SK-N-MC (cell line): ENCODE measurements at regions not wholly inside any gene's neighbourhood (a gene's known extent, or its start where the extent isn't known, plus 50 kb on each side); places are given as distances from the start of the nearest gene placed in this dataset.
"Not testable (repeated sequence)": the region's sequence is repeated elsewhere in the genome, so short reads cannot be mapped to it uniquely, and the experiment has no call there.

Experiments
- DNase-seq: peaks from one replicate; pipeline ENCODE4 v3.0.0-alpha.2; 2011; ENCODE audit warnings: low read depth, low spot score
- H3K27ac ChIP-seq: fragments of 200-600 bp; sonication (generic); 2 replicates; pipeline ENCODE4 v1.5.1; 2016; ENCODE audit warnings: mixed run types
- H3K36me3 ChIP-seq: fragments of 200-600 bp; sonication (generic); 2 replicates; pipeline ENCODE4 v1.6.1; 2017; ENCODE audit warnings: antibody characterized with exemption, low read length, mixed read lengths; ENCODE audit not compliant: insufficient read depth
- H3K4me3 ChIP-seq: fragments of 200-600 bp; sonication (generic); 2 replicates; pipeline ENCODE4 v1.5.1; 2016
- H3K9ac ChIP-seq: fragments of 200-600 bp; sonication (generic); 2 replicates; pipeline ENCODE4 v1.8.0; 2017; ENCODE audit warnings: mixed run types, mixed read lengths; ENCODE audit not compliant: insufficient read length
- H3K9me3 ChIP-seq: fragments of 200-600 bp; sonication (generic); 2 replicates; pipeline ENCODE4 v1.6.1; 2017; ENCODE audit warnings: low read depth, mild to moderate bottlenecking, antibody characterized with exemption, low read length, moderate library complexity, mixed read lengths
- EZH2 ChIP-seq: fragments of 200-600 bp; sonication (generic); IDR thresholded peaks from one replicate; pipeline ENCODE4 v1.6.1; 2017; ENCODE audit warnings: antibody characterized with exemption
- FOXP2 ChIP-seq: optimal IDR thresholded peaks from 2 replicates; pipeline ENCODE3; 2011; ENCODE audit warnings: mild to moderate bottlenecking, moderate library complexity; ENCODE audit not compliant: insufficient read depth; ENCODE audit errors: extremely low read length, control extremely low read depth
- POLR2AphosphoS5 ChIP-seq: IDR thresholded peaks from 2 replicates; pipeline ENCODE4 v1.6.1; 2012; ENCODE audit warnings: mild to moderate bottlenecking, low read depth, low read length, borderline replicate concordance

DNA sequence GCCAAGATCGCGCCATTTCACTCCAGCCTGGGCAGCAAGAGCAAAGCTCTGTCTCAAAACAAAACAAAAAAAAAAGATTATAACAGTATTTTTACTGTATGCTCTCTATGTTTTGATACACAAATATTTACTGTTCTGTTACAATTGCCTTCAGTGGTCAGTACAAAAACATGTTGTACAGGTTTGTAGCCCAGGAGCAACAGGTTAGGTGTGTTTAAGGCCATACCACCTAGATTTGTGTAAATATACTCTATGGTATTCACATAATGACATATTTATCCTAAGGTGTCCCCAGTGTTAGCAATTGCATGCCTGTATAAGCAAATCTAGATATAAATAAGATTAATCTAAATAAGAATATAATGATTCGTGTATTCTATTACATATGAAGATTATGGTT lies 625.0 kb downstream of the TMEM182 start:
- no peak for DNase-seq
- no peaks in the 10 kb centered on the region for H3K36me3 ChIP-seq
- no peaks in the 10 kb centered on the region for H3K9me3 ChIP-seq
- H3K27ac ChIP-seq = no peak overlapping the region
- no peak for TF ChIP-seq EZH2
- no peak for TF ChIP-seq POLR2AphosphoS5
- no peak for TF ChIP-seq FOXP2
- no peak overlapping the region for H3K4me3 ChIP-seq
- no peak overlapping the region for H3K9ac ChIP-seq

DNA sequence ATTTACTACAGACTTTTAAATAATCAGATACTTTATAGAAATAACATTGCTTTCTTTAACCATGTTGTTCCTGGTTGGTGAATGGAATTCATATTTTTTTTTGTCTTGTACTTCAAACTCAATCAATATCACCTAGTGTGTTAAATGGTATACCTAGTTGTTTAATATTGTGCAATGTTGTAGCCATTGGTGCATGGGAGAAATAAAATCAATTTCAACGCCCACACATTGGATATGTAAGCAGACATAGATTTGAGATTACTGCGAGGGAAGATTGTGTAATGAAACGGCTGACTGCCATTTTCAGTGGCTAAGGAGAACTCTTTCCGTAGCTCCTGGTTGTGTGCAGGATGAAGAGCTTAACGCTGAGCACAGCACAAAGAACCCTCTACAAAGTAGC lies 626.1 kb downstream of the TMEM182 start:
- H3K4me3 ChIP-seq = no peak overlapping the region

DNA sequence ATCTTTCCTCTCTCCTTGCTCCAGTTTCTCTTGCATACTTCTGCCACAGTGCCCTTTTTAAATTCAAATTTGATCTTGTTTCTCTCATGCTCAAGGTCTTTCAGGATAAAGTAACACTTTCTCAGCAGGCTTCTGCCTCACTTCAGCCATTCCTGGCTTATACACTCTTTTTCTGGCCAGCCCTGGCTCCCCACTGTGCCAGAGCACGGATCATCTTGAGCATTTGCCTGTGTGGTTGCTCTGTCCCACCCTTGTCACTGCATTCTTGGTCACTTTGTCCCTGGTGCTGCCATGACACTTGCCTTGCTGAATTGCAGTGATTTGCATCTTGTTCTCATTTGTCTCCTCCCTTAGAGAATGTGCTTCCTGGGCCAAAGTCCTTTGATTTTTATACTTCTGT lies 634.3 kb downstream of the TMEM182 start:
- Histone ChIP-seq H3K9me3 (no peaks in the 10 kb centered on the region), H3K4me3 (no peak overlapping the region), H3K9ac (no peak overlapping the region), H3K36me3 (no peaks in the 10 kb centered on the region), H3K27ac (no peak overlapping the region)
- no peak for DNase-seq
- TF ChIP-seq EZH2 (no peak), FOXP2 (no peak), POLR2AphosphoS5 (no peak)

More for the DNA sequence above, 626.1 kb downstream of the TMEM182 start:
- DNase-seq = no peak
- no peaks in the 10 kb centered on the region for H3K36me3 ChIP-seq
- no peaks in the 10 kb centered on the region for H3K9me3 ChIP-seq
- no peak overlapping the region for H3K9ac ChIP-seq
- TF ChIP-seq FOXP2 (no peak), POLR2AphosphoS5 (no peak)
- no peak overlapping the region for H3K27ac ChIP-seq

DNA sequence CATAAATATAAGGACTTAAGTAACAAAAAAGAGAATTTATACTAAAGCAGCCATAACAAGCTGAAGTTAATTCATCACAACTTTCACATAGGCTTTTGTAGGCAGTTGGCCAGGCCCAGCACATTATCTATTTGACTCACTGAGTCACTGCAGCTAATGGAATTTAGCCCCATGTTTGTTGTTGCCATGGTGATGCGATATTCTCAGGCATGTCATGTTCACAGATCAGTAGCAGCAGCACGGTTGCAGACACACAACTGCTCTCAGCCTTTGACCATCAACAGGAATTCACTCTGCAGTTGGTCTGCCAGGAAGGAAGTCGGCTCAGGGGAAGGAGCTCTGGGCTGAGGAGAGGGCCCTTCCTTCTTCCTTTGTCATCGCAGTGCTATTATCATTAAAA lies 639.8 kb downstream of the TMEM182 start:
- no peak for DNase-seq
- Histone ChIP-seq H3K4me3 (no peak overlapping the region), H3K9ac (no peak overlapping the region), H3K36me3 (no peaks in the 10 kb centered on the region), H3K9me3 (no peaks in the 10 kb centered on the region), H3K27ac (no peak overlapping the region)
- TF ChIP-seq POLR2AphosphoS5 (no peak), FOXP2 (no peak), EZH2 (no peak)

DNA sequence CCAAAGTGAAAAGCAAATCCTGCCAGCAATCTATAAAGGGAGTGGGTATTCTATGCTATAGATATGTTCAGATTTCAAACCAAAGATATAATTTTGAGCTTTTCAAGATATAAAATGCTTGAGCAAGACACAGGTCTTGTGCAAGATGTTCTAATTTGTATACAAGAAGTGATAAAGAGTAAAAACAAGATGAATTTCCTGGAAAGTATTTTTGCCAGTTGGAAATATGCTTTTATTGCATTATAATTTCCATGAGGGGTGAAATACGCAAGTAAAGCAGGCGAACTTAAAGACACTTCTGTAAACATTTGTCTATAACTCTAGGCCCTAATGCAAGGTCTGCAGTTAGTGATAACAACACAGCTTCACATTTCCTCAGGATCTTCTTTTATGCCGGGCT lies 640.5 kb downstream of the TMEM182 start:
- H3K4me3 ChIP-seq = no peak overlapping the region
- TF ChIP-seq EZH2 (no peak), POLR2AphosphoS5 (no peak), FOXP2 (no peak)
- no peak for DNase-seq
- H3K9ac ChIP-seq = no peak overlapping the region
- no peaks in the 10 kb centered on the region for H3K9me3 ChIP-seq
- H3K27ac ChIP-seq = no peak overlapping the region
- H3K36me3 ChIP-seq = no peaks in the 10 kb centered on the region

DNA sequence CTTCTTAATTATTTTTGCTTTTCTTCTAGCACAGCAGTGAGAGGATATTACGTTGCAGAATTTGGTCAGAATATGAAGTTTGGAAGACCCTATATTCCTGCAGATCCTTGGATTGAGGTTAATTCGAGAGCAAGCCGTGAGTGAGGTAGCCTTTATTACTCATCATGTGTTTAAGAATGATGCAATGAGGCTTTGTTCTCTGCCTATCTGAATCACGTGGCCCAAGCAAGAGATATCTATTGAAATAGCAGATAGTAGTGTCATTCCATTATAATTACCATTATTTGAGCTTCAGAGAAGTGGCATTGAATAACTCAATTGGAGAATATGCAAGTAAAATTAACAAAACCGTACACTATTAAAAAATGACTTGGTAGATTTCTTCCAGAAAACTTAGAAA lies 641.1 kb downstream of the TMEM182 start:
- Histone ChIP-seq H3K9ac (no peak overlapping the region), H3K9me3 (no peaks in the 10 kb centered on the region), H3K36me3 (no peaks in the 10 kb centered on the region), H3K4me3 (no peak overlapping the region), H3K27ac (no peak overlapping the region)
- DNase-seq = no peak
- TF ChIP-seq EZH2 (no peak), POLR2AphosphoS5 (no peak), FOXP2 (no peak)

DNA sequence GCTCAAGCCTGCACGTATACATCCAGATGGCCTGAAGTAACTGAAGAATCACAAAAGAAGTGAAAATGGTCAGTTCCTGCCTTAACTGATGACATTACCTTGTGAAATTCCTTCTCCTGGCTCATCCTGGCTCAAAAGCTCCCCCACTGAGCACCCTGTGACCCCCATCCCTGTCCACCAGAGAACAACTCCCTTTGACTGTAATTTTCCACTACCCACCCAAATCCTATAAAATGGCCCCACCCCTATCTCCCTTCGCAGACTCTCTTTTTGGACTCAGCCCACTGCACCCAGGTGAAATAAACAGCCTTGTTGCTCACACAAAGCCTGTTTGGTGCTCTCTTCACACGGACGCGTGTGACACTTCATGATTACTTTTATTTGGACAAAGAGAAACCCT lies 641.6 kb downstream of the TMEM182 start:
- not testable (repeated sequence) for H3K9me3 ChIP-seq, H3K36me3 ChIP-seq, H3K4me3 ChIP-seq, H3K27ac ChIP-seq, DNase-seq, H3K9ac ChIP-seq

DNA sequence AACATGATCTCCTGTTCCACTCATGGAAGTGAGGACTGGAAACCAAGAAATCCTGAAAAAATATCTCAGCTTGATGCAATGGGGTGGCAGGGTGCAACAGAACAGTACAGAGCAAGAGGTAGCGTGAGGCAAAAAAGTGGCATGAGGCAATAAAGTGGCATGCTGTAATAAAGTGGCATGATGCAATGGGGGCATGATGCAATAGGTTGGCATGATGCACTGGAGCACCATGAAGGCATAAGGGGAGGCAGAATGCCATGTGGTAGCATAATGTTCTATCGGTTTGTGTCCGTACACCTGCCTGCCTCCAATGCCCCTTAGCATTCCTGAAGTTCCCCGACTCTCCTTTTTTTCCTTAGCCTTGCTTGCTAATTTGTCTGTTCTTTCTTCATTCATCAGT lies 648.4 kb downstream of the TMEM182 start:
- H3K27ac ChIP-seq = no peak overlapping the region
- no peak overlapping the region for H3K9ac ChIP-seq
- no peak for DNase-seq
- no peaks in the 10 kb centered on the region for H3K36me3 ChIP-seq
- no peak overlapping the region for H3K4me3 ChIP-seq
- TF ChIP-seq EZH2 (no peak), POLR2AphosphoS5 (no peak), FOXP2 (no peak)
- no peaks in the 10 kb centered on the region for H3K9me3 ChIP-seq

DNA sequence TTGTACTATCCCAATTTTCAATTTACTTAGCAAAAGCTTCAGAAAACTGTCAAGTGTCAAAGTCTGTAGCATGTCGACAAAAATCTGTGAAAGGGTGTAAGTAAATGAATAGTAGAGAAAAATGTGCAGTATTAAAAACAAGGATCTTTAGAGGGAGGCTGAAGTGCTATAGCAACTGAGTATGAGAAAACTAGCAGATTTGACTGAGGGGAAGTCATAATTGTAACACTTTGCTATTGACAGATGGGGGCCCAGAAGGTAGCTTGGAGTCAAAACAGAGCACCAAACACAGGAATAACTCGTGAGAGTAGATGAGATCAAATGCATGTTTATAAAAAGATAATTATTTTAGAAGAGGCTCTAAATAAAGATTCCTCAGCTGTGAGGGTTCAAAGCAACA lies 657.7 kb downstream of the TMEM182 start:
- no peak for DNase-seq
- Histone ChIP-seq H3K36me3 (no peaks in the 10 kb centered on the region), H3K9me3 (no peaks in the 10 kb centered on the region), H3K9ac (no peak overlapping the region), H3K27ac (no peak overlapping the region), H3K4me3 (no peak overlapping the region)
- no peak for TF ChIP-seq FOXP2
- no peak for TF ChIP-seq POLR2AphosphoS5
- TF ChIP-seq EZH2 = no peak
